ENCODE measurements at regions not wholly inside any gene's neighbourhood (a gene's known extent, or its start where the extent isn't known, plus 50 kb on each side); places are given as distances from the start of the nearest gene placed in this dataset.

DNA sequence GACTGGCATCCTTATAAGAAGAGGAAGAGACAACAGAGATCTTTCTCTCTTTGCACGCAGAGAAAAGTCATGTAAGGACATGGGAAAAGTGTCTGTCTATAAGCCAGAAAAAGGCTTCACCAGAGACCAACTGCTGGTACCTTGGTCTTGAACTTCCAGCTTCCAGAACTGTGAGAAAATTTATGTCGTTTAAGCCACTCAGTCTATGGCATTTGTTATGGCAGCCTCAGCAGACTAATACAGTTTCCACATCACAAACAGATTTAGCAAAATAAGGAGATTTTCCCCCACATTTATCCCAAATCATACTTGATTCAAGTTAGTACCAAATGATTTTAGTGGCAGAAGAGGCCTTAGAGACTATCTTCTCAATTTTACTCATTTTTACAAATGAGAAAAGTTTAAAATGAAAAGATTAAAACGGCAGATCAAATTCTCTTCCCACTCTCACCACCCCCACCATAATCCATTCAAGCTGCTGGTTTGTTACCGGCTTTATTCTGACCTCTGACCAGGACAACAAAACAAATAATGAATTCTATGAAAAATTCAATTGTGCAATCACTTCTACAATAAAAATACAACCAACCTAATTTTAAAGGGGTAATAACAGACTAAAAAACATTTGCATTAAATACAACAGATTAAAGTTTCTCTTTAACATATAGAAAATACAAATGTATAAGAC, 316.3 kb downstream of the TBC1D4 start:
- Histone ChIP-seq H3K27ac (ENCODE audit: extremely low read depth, low read depth, low read length) (no peak overlapping the region), H3K79me2 (ENCODE audit: control insufficient read depth, insufficient read depth, low read length) (no peaks in the 10 kb centered on the region), H3K4me2 (ENCODE audit: insufficient read depth, low read length) (no peak overlapping the region), H3K36me3 (ENCODE audit: control insufficient read depth, insufficient read depth, low read length) (no peaks in the 10 kb centered on the region), H3K4me1 (replicated peaks in 1 of 2; ENCODE audit: control insufficient read depth in 2 of 2, insufficient read depth in 2 of 2, low read length in 2 of 2) (no peaks in the 10 kb centered on the region), H3K9ac (ENCODE audit: insufficient read depth in 1 of 2, low read depth in 2 of 2, low read length in 2 of 2) (no peak overlapping the region), H3K9me3 (replicated peaks; ENCODE audit: control insufficient read depth, insufficient read depth, low read depth, low read length) (no peaks in the 10 kb centered on the region), H3K9me1 (ENCODE audit: control insufficient read depth, insufficient read depth, low read length) (no peaks in the 10 kb centered on the region), H4K20me1 (replicated peaks; ENCODE audit: control insufficient read depth, insufficient read depth, low read length) (no peaks in the 10 kb centered on the region), H3K27me3 (ENCODE audit: control insufficient read depth in 2 of 2, insufficient read depth in 2 of 2, low read length in 2 of 2) (no peaks in the 10 kb centered on the region), H3K4me3 (no peak overlapping the region), H2AFZ (ENCODE audit: low read depth, low read length) (no peak overlapping the region)
- 0% methylated on average over 4 of the region's 4 CpGs for WGBS (ENCODE audit: insufficient coverage, low coverage, missing lambda C conversion rate)
- BruUV-seq (replicated peaks), result no TSS peak
- DNase-seq (ENCODE audit: extremely low read depth in 1 of 4, low spot score in 3 of 4), result no peak
- ChIA-PET CTCF (ENCODE audit: low intra/inter-chr PET ratio) (no interaction called here), POLR2A (no interaction called here)
- in situ Hi-C loops (cut with MboI), result no loop called here
- ATAC-seq, result no peak
- TF ChIP-seq RREB1 (CRISPR knock-in tag; IDR thresholded peaks at IDR 0.05) (no peak), ZNF740 (CRISPR knock-in tag; IDR thresholded peaks at IDR 0.05) (no peak), ZNF740 (tag; IDR thresholded peaks at IDR 0.05) (no peak)
- no peak for FAIRE-seq
- intact Hi-C loops (cut with micrococcal nuclease), result no loop called here

All from K562 (cell line).